GM12874 (cell line): ENCODE measurements at regions not wholly inside any gene's neighbourhood (a gene's known extent, or its start where the extent isn't known, plus 50 kb on each side); places are given as distances from the start of the nearest gene placed in this dataset.

Experiments
- TF ChIP-seq, protein P1 (sequence below): IDR thresholded peaks from 2 replicates; pipeline ENCODE4 v1.5.1; 2011; ENCODE audit warnings: low read depth, mild to moderate bottlenecking, control low read depth, low read length, moderate library complexity; ENCODE audit not compliant: insufficient read depth

DNA sequence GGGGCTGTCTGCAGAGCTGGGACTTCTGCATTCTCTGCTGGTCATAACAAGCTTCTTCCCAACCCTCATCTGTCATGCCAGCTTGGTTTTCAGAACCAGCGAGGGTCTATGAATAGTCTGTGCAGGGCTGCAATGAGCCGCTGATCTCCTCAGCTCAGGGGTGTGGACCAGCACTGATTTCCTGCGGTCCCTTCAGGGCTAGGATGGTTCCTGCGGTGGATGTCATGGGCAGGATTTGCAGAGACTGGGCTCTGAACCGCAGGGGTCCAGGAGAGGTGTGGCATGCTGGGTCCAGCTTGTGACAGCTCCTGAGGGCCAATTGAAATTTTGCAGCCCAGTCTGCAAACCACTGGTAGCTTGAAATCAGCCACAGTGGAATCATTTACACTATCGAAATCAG is 188.2 kb upstream of the AGAP1 start:
- TF ChIP-seq, protein P1, sequence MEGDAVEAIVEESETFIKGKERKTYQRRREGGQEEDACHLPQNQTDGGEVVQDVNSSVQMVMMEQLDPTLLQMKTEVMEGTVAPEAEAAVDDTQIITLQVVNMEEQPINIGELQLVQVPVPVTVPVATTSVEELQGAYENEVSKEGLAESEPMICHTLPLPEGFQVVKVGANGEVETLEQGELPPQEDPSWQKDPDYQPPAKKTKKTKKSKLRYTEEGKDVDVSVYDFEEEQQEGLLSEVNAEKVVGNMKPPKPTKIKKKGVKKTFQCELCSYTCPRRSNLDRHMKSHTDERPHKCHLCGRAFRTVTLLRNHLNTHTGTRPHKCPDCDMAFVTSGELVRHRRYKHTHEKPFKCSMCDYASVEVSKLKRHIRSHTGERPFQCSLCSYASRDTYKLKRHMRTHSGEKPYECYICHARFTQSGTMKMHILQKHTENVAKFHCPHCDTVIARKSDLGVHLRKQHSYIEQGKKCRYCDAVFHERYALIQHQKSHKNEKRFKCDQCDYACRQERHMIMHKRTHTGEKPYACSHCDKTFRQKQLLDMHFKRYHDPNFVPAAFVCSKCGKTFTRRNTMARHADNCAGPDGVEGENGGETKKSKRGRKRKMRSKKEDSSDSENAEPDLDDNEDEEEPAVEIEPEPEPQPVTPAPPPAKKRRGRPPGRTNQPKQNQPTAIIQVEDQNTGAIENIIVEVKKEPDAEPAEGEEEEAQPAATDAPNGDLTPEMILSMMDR, result no peak

DNA sequence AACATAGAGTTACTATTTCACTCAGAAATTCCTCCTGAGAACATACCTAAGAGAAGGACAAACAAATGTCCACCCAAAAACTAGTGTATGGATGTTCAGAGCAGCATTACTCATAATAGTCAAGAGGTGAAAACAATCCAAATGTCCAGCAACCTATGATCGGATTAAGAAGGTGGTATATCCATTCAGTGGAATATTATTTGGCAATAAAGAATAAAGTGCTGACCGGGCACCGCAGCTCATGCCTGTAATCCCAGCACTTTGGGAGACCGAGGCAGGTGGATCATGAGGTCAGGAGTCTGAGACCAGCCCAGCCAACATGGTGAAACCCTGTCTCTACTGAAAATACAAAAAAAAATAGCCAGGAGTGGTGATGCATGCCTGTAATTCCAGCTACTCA is 182.8 kb upstream of the AGAP1 start:
- TF ChIP-seq, protein P1, result no peak

DNA sequence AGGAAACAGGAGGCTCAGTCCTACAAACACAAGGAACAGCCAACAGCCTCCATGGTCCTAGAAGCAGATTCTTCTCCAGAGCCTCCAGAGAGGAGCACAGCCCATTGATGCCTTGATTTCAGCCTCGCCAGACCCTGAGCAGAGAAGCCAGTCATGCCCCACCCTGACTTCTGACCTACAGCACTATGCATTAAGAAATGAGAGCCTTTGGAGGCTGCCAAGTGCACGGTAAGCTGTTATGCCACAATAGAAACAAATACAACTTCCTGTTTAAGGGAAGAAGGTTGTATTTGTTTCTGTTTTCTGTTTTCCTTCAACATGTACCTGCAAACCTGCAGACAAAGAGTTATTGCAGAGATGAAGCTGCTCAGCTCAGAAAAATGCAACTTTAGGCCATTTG is 181.3 kb upstream of the AGAP1 start:
- TF ChIP-seq, protein P1, result no peak

DNA sequence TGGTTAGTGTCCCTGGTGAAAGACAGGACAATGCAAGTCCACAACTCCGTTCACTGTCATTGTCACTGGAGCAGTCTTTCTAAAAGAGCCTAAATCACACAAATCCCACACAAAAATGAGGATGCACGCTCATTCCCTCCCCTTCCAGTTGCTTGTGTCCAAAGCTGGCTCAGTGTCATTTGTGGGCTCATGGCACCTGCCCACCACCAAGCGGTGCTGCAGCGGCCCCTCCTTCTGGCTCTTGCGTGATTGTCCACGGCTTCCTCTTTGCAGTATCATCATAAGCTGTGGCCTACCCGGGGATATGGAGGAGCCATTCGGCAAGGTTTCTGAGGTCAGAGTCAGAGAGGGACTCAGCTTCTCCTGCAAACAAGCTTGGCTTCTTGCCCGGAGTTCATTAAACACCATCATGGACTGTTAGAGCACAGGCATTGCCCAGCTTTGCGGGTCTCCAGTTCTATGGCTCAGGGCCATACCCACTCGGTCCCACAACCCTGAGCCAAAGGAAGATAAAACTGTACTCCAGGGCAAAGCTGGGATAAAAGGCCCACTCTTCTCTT is 179.4 kb upstream of the AGAP1 start:
- TF ChIP-seq, protein P1, result no peak

DNA sequence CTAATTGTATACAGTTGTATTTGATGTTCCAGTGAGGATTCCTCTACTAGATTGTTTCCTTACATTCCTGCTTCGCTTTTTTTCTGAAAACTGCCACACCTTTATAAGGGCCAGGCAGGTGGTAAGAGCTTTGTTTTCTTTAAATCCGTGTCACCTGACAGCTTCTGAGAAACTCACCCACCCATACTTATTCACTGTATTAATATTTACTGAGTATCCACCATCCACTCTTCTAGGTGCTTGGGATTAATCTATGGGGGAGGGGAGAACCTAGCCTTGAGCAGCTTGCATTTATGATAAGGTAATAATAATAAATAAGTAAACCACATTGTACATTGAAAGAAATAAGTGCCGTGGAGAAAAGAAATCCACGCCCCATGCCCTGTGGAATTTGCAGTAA is 174.7 kb upstream of the AGAP1 start:
- TF ChIP-seq, protein P1, result no peak

DNA sequence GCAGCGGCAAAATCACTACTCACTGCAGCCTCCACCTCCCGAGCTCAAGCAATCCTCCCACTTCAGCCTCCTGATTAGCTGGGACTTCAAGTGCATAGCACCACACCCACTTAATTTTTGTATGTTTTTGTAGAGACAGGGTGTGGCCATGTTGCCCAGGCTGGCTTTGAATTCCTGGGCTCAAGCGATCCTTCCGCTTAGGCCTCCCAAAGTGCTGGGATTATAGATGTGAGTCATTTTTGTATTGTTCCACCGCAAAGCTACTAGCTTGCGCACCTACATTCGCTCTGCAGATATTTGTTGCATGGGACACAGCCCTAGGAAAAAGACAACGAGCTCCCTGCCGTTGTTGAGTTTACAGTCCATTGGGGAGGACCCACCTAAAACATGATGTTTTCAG is 173.5 kb upstream of the AGAP1 start:
- TF ChIP-seq, protein P1, result no peak

DNA sequence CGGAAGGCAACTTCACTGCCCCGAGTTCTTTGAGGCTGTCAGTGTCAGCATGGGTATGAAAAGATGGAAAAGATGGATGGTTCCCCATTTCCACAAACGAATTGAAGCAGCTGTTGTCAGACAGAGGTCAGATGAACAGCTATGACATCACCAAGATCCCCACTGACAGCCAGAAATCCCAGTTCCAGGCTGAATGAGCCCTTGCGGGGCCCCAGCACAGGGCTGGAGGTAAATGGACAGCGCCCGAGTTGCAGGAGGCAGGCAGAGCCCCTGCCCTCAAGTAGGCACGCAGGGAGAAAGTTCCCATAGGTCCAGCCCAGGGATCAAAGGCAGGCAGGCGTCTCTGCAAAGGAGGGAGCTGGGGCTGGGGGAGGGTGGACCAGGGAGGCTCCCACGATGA is 169.5 kb upstream of the AGAP1 start:
- TF ChIP-seq, protein P1, result no peak
